ENCODE measurements at regions not wholly inside any gene's neighbourhood (a gene's known extent, or its start where the extent isn't known, plus 50 kb on each side); places are given as distances from the start of the nearest gene placed in this dataset.

DNA sequence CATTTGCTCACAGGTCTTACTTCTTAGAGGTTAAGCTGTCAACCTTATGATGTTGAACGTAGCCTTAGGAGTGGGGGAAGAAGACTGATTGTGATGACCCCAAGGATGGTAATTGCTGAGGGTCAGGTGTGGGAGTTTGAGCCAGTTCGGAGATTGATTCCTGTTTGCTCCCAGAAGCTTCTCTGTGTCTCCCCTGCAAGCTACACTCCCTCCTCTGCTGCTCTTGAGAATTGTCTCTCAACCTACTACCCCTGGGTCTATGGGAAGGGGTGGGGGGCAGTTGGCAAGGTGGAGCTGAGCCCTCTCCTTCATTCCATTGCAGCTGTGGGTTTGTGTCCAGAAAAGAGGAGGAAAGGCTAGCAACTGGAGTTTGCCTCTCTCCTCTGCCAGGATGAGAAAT lies 113.8 kb downstream of the PLEKHG1 start:
- TF ChIP-seq, protein P1, sequence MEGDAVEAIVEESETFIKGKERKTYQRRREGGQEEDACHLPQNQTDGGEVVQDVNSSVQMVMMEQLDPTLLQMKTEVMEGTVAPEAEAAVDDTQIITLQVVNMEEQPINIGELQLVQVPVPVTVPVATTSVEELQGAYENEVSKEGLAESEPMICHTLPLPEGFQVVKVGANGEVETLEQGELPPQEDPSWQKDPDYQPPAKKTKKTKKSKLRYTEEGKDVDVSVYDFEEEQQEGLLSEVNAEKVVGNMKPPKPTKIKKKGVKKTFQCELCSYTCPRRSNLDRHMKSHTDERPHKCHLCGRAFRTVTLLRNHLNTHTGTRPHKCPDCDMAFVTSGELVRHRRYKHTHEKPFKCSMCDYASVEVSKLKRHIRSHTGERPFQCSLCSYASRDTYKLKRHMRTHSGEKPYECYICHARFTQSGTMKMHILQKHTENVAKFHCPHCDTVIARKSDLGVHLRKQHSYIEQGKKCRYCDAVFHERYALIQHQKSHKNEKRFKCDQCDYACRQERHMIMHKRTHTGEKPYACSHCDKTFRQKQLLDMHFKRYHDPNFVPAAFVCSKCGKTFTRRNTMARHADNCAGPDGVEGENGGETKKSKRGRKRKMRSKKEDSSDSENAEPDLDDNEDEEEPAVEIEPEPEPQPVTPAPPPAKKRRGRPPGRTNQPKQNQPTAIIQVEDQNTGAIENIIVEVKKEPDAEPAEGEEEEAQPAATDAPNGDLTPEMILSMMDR (IDR thresholded peaks at IDR 0.05): no peak
- no peak for TF ChIP-seq POLR2A (IDR thresholded peaks at IDR 0.05; ENCODE audit: low read depth)
- no peak for TF ChIP-seq EP300 (IDR thresholded peaks at IDR 0.05)
